ENCODE measurements at regions not wholly inside any gene's neighbourhood (a gene's known extent, or its start where the extent isn't known, plus 50 kb on each side); places are given as distances from the start of the nearest gene placed in this dataset.

GRCh38 chr3:98645039-98645438 lies 51.6 kb upstream of the CPOX start:
- TF ChIP-seq EZH2phosphoT487 (IDR thresholded peaks at IDR 0.05; ENCODE audit: borderline replicate concordance, low read depth, low read length), result no peak
- no peak for TF ChIP-seq CTCF (conservative IDR thresholded peaks at IDR 0.05; ENCODE audit: low read length)

All from OCI-LY7 (cell line).